ENCODE measurements at regions not wholly inside any gene's neighbourhood (a gene's known extent, or its start where the extent isn't known, plus 50 kb on each side); places are given as distances from the start of the nearest gene placed in this dataset.
A peak's percentile ranks its signal among the peaks of the same experiment; 100 is the strongest.
"Not testable (repeated sequence)": the region's sequence is repeated elsewhere in the genome, so short reads cannot be mapped to it uniquely, and the experiment has no call there.

GRCh38 chr18:2223449-2223848, 347.9 kb downstream of the METTL4 start:
- ATAC-seq = no peak
- DNase-seq (ENCODE audit: missing footprints) = no peak
- intact Hi-C loops (cut with DNase I) = loop anchor here (10.0 kb wide), 1 partner anchor 639 kb away; no protein-coding TSS in a partner anchor

GRCh38 chr18:2223849-2224248, 347.5 kb downstream of the METTL4 start:
- ATAC-seq (peak; percentile 39), DNase-seq (ENCODE audit: missing footprints) (no peak)

GRCh38 chr18:2236232-2236631, 335.1 kb downstream of the METTL4 start:
- ATAC-seq (no peak), DNase-seq (ENCODE audit: missing footprints) (no peak)
- intact Hi-C loops (cut with DNase I) = no loop called here

More at GRCh38 chr18:2223849-2224248, 347.5 kb downstream of the METTL4 start:
- intact Hi-C loops (cut with DNase I) = loop anchor here (2.0 to 10.0 kb wide), 2 partner anchors 119 to 639 kb away; no protein-coding TSS in a partner anchor

- ATAC-seq (no peak), DNase-seq (ENCODE audit: missing footprints) (no peak)
- intact Hi-C loops (cut with DNase I) = no loop called here
Measured at GRCh38 chr18:2237706-2238105, 333.6 kb downstream of the METTL4 start.

- intact Hi-C loops (cut with DNase I) = no loop called here
- DNase-seq (ENCODE audit: missing footprints) (no peak), ATAC-seq (no peak)
Measured at GRCh38 chr18:2240311-2240705, 331.0 kb downstream of the METTL4 start.

GRCh38 chr18:2244641-2245040, 326.7 kb downstream of the METTL4 start:
- ATAC-seq = no peak
- DNase-seq (ENCODE audit: missing footprints) = no peak
- intact Hi-C loops (cut with DNase I) = no loop called here

GRCh38 chr18:2247101-2247500, 324.2 kb downstream of the METTL4 start:
- DNase-seq (ENCODE audit: missing footprints); intact Hi-C loops (cut with DNase I); ATAC-seq: not testable (repeated sequence)

GRCh38 chr18:2254977-2255376, 316.3 kb downstream of the METTL4 start:
- ATAC-seq (no peak), DNase-seq (ENCODE audit: missing footprints) (no peak)
- intact Hi-C loops (cut with DNase I) = no loop called here

GRCh38 chr18:2256577-2256976, 314.7 kb downstream of the METTL4 start:
- DNase-seq (ENCODE audit: missing footprints) = no peak
- no peak for ATAC-seq
- intact Hi-C loops (cut with DNase I) = no loop called here

GRCh38 chr18:2258954-2259353, 312.4 kb downstream of the METTL4 start:
- ATAC-seq (no peak), DNase-seq (ENCODE audit: missing footprints) (no peak)
- intact Hi-C loops (cut with DNase I) = no loop called here

- DNase-seq (ENCODE audit: missing footprints) = peak; percentile 35
- no peak for ATAC-seq
- intact Hi-C loops (cut with DNase I) = no loop called here
Measured at GRCh38 chr18:2263303-2263890, 307.9 kb downstream of the METTL4 start.

GRCh38 chr18:2274613-2275012, 296.7 kb downstream of the METTL4 start:
- ATAC-seq = no peak

GRCh38 chr18:2281086-2281485, 290.2 kb downstream of the METTL4 start:
- ATAC-seq (no peak), DNase-seq (ENCODE audit: missing footprints) (no peak)
- intact Hi-C loops (cut with DNase I) = no loop called here

More at GRCh38 chr18:2274613-2275012, 296.7 kb downstream of the METTL4 start:
- DNase-seq (ENCODE audit: missing footprints) = no peak
- intact Hi-C loops (cut with DNase I) = no loop called here

GRCh38 chr18:2281523-2282199, 289.6 kb downstream of the METTL4 start:
- intact Hi-C loops (cut with DNase I) = no loop called here

GRCh38 chr18:2293109-2293839, 278.0 kb downstream of the METTL4 start:
- intact Hi-C loops (cut with DNase I) = no loop called here
- DNase-seq (ENCODE audit: missing footprints) = no peak
- no peak for ATAC-seq

More at GRCh38 chr18:2281523-2282199, 289.6 kb downstream of the METTL4 start:
- DNase-seq (ENCODE audit: missing footprints) (peak; percentile 45), ATAC-seq (no peak)

GRCh38 chr18:2301316-2301715, 270.0 kb downstream of the METTL4 start:
- DNase-seq (ENCODE audit: missing footprints) (no peak), ATAC-seq (no peak)
- intact Hi-C loops (cut with DNase I) = no loop called here

GRCh38 chr18:2302012-2302411, 269.3 kb downstream of the METTL4 start:
- DNase-seq (ENCODE audit: missing footprints) = no peak
- intact Hi-C loops (cut with DNase I) = no loop called here
- no peak for ATAC-seq

GRCh38 chr18:2302628-2303516, 268.4 kb downstream of the METTL4 start:
- intact Hi-C loops (cut with DNase I) = no loop called here
- ATAC-seq (no peak), DNase-seq (ENCODE audit: missing footprints) (no peak)
